ENCODE measurements at regions not wholly inside any gene's neighbourhood (a gene's known extent, or its start where the extent isn't known, plus 50 kb on each side); places are given as distances from the start of the nearest gene placed in this dataset.

DNA sequence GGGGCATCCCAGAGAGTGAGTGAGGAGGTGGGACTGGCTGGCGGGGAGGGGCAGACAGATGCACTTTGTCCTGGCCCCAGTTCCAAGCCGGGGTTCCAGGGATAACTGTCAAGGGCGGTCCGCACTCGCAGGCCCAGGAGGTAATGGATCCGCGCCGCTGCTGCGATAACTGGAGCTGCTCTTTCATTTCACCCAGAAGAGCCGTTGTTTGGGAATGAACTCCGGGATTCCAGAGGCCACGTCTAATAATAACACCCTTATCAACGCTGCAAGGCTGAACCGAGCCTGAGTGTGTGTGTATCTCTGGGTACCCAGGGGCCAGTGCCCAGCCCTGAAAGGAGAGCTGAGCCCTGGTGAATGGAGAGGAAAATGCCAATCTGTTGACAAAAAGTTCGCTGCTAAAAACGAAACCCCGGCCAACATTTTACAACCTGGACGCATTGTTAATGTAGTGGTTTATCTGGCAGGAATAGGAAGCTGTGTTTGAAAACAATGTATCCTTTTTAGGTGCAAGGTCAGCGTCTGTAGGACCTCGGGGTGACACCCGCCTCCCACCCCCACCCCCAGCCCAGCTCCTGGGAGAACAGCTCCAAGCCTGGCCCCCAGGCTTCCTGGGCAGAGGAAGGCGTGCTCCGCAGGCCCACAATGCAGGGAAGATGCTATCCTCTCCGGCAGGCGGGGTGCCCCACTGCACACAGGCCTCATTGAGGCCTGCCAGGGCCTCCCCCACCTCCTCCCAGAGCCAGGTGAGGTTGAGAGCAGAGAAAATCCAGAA, 119.7 kb downstream of the PROX1 start:
- H3K27ac Mint-ChIP-seq: no peak overlapping the region
- TF ChIP-seq, protein P1, sequence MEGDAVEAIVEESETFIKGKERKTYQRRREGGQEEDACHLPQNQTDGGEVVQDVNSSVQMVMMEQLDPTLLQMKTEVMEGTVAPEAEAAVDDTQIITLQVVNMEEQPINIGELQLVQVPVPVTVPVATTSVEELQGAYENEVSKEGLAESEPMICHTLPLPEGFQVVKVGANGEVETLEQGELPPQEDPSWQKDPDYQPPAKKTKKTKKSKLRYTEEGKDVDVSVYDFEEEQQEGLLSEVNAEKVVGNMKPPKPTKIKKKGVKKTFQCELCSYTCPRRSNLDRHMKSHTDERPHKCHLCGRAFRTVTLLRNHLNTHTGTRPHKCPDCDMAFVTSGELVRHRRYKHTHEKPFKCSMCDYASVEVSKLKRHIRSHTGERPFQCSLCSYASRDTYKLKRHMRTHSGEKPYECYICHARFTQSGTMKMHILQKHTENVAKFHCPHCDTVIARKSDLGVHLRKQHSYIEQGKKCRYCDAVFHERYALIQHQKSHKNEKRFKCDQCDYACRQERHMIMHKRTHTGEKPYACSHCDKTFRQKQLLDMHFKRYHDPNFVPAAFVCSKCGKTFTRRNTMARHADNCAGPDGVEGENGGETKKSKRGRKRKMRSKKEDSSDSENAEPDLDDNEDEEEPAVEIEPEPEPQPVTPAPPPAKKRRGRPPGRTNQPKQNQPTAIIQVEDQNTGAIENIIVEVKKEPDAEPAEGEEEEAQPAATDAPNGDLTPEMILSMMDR (IDR thresholded peaks at IDR 0.05; ENCODE audit: unreplicated experiment): no peak
- DNase-seq (ENCODE audit: low spot score, unreplicated experiment): no peak

DNA sequence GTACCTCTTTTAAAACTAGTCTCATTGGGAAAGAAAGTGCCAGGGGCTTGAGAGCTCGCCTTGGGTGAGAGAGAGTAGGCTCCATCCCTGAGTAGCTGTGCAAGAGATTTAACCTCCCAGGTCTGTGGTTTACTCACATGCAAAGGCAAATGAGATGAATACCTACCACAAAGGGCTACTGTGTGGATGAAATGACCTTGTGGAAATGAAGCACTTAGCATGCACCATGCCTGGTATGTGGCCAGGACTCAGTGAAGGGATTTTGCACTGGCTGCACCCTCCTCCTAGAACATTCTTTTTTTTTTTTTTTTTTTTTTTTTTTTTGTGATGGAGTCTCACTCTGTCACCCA, 120.3 kb downstream of the PROX1 start:
- Mint-ChIP-seq H3K4me1 (ENCODE audit: low read depth) (peaks cover 9% of the 10 kb centered on the region), H3K4me3 (ENCODE audit: low read depth) (no peak overlapping the region), H3K36me3 (ENCODE audit: insufficient read depth) (no peaks in the 10 kb centered on the region), H3K27me3 (no peaks in the 10 kb centered on the region), H3K27ac (no peak overlapping the region), H3K9me3 (ENCODE audit: low read depth) (peaks cover 6% of the 10 kb centered on the region)
- no peak for DNase-seq (ENCODE audit: low spot score, unreplicated experiment)
- TF ChIP-seq, protein P1 (IDR thresholded peaks at IDR 0.05; ENCODE audit: unreplicated experiment): no peak

More for the DNA sequence above, 119.7 kb downstream of the PROX1 start:
- no peaks in the 10 kb centered on the region for H3K36me3 Mint-ChIP-seq (ENCODE audit: insufficient read depth)
- no peak overlapping the region for H3K4me3 Mint-ChIP-seq (ENCODE audit: low read depth)
- H3K27me3 Mint-ChIP-seq: no peaks in the 10 kb centered on the region
- peaks cover 6% of the 10 kb centered on the region for H3K9me3 Mint-ChIP-seq (ENCODE audit: low read depth)
- H3K4me1 Mint-ChIP-seq (ENCODE audit: low read depth): peaks cover 9% of the 10 kb centered on the region

DNA sequence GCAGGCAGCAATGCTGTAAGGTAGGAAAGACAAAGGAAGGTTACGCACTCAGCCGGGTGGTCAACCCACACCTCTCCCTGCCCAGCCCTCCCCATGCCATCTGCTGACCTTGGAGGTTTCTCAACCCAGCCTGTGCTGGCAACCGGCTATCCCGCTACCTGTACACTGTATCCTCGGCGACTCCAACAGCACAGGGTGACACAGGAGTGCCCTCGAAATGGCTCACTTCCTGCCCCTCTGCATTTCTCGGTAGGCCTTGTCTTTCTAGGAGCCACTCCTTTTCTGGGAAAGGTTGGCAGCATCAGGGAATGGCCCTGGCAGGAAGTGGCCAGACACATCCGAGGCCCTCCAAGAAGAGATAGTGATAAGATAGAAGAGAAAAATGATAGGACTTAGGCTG, 124.0 kb downstream of the PROX1 start:
- H3K27me3 Mint-ChIP-seq: no peaks in the 10 kb centered on the region
- H3K36me3 Mint-ChIP-seq (ENCODE audit: insufficient read depth): no peaks in the 10 kb centered on the region
- H3K4me3 Mint-ChIP-seq (ENCODE audit: low read depth): no peak overlapping the region
- peaks cover 6% of the 10 kb centered on the region for H3K4me1 Mint-ChIP-seq (ENCODE audit: low read depth)
- H3K9me3 Mint-ChIP-seq (ENCODE audit: low read depth): peaks cover 5% of the 10 kb centered on the region
- no peak overlapping the region for H3K27ac Mint-ChIP-seq
- no peak for DNase-seq (ENCODE audit: low spot score, unreplicated experiment)
- TF ChIP-seq, protein P1 (IDR thresholded peaks at IDR 0.05; ENCODE audit: unreplicated experiment): no peak

DNA sequence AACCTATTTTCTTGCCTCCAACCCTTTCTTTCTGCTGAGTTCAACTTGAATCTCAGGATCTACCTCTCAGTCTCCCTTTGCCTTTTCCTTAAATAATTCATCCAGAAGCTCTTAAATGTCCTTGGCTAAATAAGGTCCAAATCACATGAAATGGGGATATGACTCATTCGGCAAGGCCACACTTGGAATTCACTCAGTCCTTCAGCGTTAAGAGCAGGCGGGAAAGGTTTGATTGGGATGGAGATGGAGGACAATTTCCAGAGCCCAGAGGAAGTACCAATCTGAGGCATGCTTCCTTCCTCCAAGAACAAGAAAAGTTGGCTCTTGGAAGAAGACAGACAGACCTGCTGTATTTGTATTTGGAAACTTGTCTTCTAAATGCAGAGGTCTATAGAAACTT, 128.5 kb downstream of the PROX1 start:
- TF ChIP-seq, protein P1 (IDR thresholded peaks at IDR 0.05; ENCODE audit: unreplicated experiment): no peak
- H3K9me3 Mint-ChIP-seq (ENCODE audit: low read depth): peaks cover 18% of the 10 kb centered on the region
- H3K4me1 Mint-ChIP-seq (ENCODE audit: low read depth): no peaks in the 10 kb centered on the region
- no peak overlapping the region for H3K27ac Mint-ChIP-seq
- no peak overlapping the region for H3K4me3 Mint-ChIP-seq (ENCODE audit: low read depth)
- no peak for DNase-seq (ENCODE audit: low spot score, unreplicated experiment)
- no peaks in the 10 kb centered on the region for H3K36me3 Mint-ChIP-seq (ENCODE audit: insufficient read depth)
- no peaks in the 10 kb centered on the region for H3K27me3 Mint-ChIP-seq

DNA sequence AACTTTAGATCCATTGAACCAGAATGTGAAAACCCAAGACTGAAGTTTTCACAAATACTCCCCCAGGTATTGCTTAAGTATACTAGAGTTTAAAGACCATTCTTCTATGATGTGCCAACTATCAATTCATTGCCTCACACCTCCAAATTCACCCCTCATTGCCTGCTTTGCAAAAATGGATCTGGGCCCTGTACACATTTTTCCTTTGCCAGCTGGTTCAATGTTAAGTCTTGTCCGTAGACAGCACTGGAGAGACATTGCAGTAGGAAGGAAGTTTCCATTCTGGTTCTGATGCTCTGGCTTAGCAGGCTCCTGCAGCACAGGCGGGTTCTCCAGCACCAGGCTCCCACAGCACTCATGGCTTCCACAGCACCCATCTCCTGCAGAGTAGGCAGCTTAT, 130.0 kb downstream of the PROX1 start:
- no peak for DNase-seq (ENCODE audit: low spot score, unreplicated experiment)
- no peak overlapping the region for H3K27ac Mint-ChIP-seq

More for the DNA sequence above, 130.0 kb downstream of the PROX1 start:
- H3K36me3 Mint-ChIP-seq (ENCODE audit: insufficient read depth): no peaks in the 10 kb centered on the region
- H3K9me3 Mint-ChIP-seq (ENCODE audit: low read depth): peaks cover 21% of the 10 kb centered on the region
- H3K4me3 Mint-ChIP-seq (ENCODE audit: low read depth): no peak overlapping the region
- H3K27me3 Mint-ChIP-seq: no peaks in the 10 kb centered on the region
- TF ChIP-seq, protein P1 (IDR thresholded peaks at IDR 0.05; ENCODE audit: unreplicated experiment): no peak
- peaks cover 7% of the 10 kb centered on the region for H3K4me1 Mint-ChIP-seq (ENCODE audit: low read depth)

Measured in progenitor cell of endocrine pancreas (in vitro differentiated cells).